Panc1 (cell line): ENCODE measurements at regions not wholly inside any gene's neighbourhood (a gene's known extent, or its start where the extent isn't known, plus 50 kb on each side); places are given as distances from the start of the nearest gene placed in this dataset.

ENCODE experiments used
- POLR2AphosphoS5 ChIP-seq: IDR thresholded peaks from 2 replicates; pipeline ENCODE4 v1.6.1; 2012; ENCODE audit warnings: mild to moderate bottlenecking, low read depth, low read length, moderate library complexity
- SIN3A ChIP-seq: IDR thresholded peaks from 2 replicates; pipeline ENCODE4 v1.6.1; 2012; ENCODE audit warnings: low read depth, mild to moderate bottlenecking, low read length, moderate library complexity, borderline replicate concordance; ENCODE audit not compliant: insufficient read depth
- TCF7L2 ChIP-seq: IDR thresholded peaks from 2 replicates; pipeline ENCODE4 v1.6.1; 2011; ENCODE audit warnings: mild to moderate bottlenecking, low read depth, low read length, inconsistent platforms
- TF ChIP-seq, protein P1 (sequence below): fragments of 450-650 bp; IDR thresholded peaks from 2 replicates; pipeline ENCODE4 v1.5.1; 2017; ENCODE audit warnings: mild to moderate bottlenecking
- TF ChIP-seq, protein P2 (sequence below), 2 experiments: IDR thresholded peaks; 2 replicates each; pipeline ENCODE4 v1.6.1; 2011 to 2012; ENCODE audit warnings: low read depth in 2 of 2, control low read depth in 1 of 2, low read length in 1 of 2, mild to moderate bottlenecking in 1 of 2, moderate library complexity in 1 of 2; ENCODE audit not compliant: insufficient read depth in 1 of 2

DNA sequence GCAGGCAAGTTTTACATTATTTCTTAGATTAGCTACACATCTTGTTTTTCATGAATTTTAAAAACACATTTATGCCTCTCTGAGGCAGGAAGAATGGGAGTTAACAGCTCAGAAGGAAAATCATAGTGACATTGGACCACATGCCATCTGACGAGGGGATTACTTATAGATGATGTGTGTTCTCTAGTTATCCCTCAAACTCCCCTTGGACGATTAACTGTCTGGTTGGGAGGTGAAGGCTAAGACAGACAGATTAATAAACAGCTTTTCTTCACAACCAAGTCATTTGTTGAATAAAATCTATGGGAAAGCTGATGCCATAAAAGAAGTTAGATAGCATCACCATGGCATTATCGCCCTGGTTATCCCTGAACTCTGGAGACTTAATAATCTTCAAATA lies 80.0 kb upstream of the PREP start:
- TF ChIP-seq, protein P1, sequence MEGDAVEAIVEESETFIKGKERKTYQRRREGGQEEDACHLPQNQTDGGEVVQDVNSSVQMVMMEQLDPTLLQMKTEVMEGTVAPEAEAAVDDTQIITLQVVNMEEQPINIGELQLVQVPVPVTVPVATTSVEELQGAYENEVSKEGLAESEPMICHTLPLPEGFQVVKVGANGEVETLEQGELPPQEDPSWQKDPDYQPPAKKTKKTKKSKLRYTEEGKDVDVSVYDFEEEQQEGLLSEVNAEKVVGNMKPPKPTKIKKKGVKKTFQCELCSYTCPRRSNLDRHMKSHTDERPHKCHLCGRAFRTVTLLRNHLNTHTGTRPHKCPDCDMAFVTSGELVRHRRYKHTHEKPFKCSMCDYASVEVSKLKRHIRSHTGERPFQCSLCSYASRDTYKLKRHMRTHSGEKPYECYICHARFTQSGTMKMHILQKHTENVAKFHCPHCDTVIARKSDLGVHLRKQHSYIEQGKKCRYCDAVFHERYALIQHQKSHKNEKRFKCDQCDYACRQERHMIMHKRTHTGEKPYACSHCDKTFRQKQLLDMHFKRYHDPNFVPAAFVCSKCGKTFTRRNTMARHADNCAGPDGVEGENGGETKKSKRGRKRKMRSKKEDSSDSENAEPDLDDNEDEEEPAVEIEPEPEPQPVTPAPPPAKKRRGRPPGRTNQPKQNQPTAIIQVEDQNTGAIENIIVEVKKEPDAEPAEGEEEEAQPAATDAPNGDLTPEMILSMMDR: no peak
- TF ChIP-seq SIN3A (no peak), POLR2AphosphoS5 (no peak), TCF7L2 (no peak)
- TF ChIP-seq, protein P2, sequence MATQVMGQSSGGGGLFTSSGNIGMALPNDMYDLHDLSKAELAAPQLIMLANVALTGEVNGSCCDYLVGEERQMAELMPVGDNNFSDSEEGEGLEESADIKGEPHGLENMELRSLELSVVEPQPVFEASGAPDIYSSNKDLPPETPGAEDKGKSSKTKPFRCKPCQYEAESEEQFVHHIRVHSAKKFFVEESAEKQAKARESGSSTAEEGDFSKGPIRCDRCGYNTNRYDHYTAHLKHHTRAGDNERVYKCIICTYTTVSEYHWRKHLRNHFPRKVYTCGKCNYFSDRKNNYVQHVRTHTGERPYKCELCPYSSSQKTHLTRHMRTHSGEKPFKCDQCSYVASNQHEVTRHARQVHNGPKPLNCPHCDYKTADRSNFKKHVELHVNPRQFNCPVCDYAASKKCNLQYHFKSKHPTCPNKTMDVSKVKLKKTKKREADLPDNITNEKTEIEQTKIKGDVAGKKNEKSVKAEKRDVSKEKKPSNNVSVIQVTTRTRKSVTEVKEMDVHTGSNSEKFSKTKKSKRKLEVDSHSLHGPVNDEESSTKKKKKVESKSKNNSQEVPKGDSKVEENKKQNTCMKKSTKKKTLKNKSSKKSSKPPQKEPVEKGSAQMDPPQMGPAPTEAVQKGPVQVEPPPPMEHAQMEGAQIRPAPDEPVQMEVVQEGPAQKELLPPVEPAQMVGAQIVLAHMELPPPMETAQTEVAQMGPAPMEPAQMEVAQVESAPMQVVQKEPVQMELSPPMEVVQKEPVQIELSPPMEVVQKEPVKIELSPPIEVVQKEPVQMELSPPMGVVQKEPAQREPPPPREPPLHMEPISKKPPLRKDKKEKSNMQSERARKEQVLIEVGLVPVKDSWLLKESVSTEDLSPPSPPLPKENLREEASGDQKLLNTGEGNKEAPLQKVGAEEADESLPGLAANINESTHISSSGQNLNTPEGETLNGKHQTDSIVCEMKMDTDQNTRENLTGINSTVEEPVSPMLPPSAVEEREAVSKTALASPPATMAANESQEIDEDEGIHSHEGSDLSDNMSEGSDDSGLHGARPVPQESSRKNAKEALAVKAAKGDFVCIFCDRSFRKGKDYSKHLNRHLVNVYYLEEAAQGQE (IDR thresholded peaks at IDR 0.05; ENCODE audit: insufficient read depth in 1 of 2, low read depth in 2 of 2, low read length in 1 of 2): no peak
